Fibroblast of skin of left biceps (primary cell): ENCODE measurements at regions not wholly inside any gene's neighbourhood (a gene's known extent, or its start where the extent isn't known, plus 50 kb on each side); places are given as distances from the start of the nearest gene placed in this dataset.

ENCODE experiments used
- DNase-seq, 2 experiments: peaks; one replicate each; pipeline ENCODE4 v3.0.0-alpha.2; 2013; ENCODE audit warnings: low read depth in 2 of 2

DNA sequence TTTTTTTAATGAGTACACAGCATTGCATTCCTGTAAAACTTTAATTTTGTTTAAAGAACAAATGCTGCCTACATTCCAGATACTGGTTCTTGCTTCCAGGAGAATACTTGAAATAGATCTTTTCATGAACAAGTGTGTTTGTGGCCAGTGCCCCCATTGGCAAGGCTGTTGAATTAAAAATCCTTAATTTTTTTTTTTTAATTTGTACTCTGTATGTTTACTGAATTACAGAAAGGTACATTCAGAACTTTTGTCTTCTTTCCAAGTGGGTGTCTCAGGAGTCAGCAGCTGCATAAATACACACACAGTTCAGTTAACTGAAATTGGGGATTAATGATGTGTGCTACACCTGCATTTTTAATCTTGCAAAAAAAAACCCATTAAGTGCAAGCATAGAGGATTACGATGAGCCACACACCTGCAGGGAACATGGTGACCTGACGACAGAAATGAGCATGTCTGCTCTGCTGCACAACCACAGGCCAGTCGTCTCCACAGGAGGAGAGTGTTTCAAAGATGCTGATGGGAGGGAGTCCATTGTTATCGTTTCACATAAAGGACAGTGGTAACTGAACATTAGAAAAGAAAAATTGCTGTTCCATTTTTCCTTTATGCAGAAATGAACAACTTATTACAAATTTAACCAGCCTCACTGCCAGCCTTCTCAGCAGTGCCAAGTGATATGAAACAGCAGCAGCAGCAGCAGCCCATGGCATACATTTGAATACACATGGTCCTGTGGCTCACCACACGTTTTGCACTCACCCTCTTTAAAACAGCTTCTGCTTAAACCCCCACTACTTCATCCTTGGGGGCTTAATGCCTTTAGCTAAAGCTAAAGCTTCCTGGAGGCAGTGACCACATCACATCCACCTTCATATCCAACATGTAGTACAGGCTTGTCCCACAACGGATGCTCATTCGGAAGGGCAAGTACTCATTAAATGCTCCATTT, 72.3 kb upstream of the RFC3 start:
- DNase-seq = no peak

DNA sequence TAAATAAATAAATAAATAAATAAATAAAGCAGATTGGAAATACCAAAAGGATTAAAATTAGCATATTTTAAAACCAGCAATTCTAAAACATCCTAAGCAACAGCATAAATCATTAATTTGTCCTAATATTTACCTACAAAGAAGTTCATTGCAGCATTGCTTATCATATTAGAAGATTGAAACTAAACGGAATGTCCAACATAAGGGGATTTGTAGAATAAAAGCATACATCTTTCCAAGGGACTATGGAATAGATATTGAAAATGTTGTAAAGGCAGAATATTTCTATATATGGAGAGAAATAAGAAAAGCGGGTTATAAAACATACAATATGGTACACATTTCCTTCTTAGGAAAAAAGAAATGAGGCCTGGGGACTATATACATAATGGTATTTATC, 71.1 kb upstream of the RFC3 start:
- DNase-seq = no peak

DNA sequence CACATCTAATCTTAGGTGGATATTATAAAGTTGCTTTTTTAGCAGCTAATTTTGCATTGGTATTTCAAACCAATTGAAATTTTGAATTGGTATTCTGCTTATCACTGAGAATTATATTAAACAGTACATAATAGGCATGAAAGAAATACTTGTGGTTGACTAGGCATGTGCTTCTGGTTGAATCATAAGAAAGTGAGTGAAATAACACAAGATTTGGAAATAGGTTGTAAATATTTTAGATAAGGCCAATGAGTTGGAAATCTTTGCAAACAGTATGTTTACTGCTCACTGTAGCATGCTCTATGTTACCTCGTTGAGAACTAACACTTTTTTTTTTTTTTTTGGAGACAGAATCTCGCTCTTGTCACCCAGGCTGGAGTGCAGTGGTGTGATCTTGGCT, 66.8 kb upstream of the RFC3 start:
- no peak for DNase-seq

DNA sequence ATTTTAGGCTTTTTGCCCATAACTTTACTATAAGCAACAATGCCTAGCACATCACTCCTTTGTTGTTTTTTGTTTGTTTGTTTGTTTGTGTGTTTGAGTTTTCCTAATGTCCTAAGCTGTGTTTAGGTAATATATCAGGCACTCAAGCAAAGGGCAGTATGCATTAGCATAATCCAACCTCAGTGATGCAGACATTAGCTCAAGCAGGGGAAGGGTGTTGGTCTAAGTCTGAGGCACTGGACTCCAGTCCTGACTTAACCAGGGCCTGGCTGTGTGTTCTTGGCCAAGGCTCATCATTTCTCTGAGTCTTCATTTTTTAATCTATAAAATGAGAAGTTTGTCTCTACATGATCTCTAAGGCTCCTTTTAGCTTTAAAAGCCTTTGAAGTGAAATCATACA, 65.9 kb upstream of the RFC3 start:
- no peak for DNase-seq

DNA sequence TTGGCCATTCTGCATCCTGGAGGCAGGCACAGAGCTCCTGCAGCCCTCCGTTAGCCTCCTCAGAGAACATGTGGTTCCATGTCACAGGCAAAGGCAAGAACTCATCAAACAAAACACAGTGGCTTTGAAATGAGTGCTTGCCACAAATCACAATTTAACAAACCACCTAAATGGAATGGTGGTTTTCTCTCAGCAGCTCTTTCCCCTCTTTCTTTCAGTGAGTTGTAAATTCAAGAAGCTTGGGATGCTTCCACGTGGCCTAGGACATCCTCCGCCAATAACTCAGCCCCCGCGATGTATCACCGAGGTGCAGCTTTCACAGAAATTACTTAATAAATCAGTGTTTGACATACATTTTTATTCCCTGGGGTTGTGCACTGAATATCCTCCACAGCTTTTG, 65.4 kb upstream of the RFC3 start:
- DNase-seq = no peak

DNA sequence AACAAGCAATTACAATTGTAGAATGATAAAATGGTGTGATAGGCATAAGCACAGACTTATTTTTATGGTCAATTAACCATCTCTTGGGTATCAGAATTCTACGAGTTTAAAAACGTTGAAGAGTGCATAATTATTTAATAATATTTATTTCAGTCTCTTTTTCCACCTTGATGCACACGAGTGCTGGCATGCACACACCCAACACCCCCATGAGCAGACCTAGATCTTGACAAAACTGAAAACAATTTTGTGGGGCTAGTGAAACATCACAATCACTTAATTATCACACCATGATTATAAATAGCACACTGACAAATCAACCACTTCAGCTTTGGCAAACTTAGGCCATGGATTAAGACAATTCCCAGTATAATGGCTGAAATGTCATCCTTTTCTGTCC, 61.0 kb upstream of the RFC3 start:
- no peak for DNase-seq

DNA sequence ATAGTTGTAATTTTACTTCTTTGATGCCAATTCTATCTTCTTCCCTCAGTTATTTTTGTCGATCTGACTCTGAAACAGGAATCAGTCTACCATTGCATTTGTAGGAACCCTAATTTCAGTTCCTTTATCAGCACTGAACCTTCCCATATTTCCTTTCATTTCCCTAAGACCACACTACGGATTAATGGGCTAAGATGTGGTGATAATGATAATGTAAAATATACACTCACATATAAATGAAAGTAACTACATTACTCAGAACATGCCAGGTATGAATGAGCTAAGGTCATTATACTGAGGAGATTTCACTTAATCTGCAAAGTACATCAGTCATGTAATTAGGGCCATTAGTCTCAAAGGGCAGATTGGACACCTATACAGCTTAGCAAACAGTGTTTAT, 60.2 kb upstream of the RFC3 start:
- DNase-seq = no peak

DNA sequence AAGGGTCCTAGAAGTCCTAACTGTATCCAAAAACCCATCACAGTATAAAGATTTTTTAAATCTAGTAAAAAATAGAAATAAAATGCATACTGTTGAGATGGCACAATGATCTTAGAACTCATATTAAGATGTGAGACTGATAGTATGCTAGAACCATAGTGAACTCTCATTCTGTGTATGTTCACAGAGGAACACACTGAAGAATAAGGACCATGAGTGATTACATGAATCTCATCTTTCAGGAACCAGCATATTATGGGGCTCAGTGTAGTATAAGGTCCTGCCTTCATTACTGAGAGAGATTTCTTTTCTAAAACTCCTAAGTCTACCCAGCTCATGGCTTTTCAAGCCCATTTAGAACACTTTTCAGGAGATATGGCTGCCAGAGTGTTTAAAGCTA, 59.8 kb upstream of the RFC3 start:
- DNase-seq = no peak

DNA sequence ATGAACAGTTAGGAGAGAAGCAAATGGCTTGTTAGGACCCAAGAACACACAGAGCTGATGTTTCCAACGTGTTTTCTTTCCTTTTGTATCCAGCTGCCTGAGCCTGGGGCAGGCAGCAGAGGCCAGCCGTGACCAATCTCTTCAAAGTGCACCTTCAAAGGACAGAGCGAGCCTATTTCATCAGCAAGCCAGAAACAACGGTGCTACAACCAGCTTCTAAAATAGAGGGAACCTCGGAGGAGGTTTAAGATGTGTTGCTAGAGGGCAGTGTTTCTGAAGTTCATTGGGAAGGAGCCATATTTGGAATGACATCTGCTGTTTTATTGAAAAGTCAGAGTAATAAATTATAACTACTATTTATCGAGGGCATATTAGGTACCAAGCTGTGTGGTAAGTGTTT, 56.2 kb upstream of the RFC3 start:
- DNase-seq = no peak

DNA sequence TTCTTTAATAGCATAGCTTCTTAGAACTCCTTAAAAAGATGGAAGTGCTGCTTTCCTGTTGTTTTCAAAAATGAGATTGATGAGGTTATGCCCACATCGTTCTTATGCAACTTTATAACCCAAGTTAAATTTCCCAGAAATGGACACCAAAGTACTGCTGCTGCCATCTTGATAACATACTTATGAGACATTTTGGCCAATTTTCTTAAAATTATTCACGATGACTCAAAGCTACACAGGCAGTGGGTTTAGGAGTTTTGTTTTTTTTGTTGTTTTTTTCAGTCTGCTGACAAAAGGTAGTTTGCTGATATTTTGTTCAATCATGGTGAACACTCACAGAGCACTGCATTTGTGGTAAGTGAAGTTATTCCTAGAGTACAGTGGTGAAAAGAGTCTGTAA, 54.9 kb upstream of the RFC3 start:
- no peak for DNase-seq

DNA sequence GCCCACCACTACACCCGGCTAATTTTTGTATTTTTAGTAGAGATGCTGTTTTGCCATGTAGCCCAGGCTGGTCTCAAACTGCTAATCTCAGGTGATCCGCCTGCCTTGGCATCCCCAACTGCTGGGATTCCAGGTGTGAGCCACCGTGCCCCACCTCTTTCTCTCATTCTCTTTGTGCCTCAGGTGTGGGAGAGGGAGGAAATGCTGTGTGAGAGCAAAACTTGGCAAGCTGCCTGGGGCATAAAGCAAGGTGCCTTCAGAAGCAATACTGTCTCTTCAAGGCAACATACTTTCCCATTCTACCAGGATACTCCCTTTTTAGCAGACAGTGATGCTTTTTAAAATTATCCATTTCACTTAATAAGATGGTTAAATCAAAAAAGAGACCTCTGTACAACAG, 53.2 kb upstream of the RFC3 start:
- DNase-seq = no peak

DNA sequence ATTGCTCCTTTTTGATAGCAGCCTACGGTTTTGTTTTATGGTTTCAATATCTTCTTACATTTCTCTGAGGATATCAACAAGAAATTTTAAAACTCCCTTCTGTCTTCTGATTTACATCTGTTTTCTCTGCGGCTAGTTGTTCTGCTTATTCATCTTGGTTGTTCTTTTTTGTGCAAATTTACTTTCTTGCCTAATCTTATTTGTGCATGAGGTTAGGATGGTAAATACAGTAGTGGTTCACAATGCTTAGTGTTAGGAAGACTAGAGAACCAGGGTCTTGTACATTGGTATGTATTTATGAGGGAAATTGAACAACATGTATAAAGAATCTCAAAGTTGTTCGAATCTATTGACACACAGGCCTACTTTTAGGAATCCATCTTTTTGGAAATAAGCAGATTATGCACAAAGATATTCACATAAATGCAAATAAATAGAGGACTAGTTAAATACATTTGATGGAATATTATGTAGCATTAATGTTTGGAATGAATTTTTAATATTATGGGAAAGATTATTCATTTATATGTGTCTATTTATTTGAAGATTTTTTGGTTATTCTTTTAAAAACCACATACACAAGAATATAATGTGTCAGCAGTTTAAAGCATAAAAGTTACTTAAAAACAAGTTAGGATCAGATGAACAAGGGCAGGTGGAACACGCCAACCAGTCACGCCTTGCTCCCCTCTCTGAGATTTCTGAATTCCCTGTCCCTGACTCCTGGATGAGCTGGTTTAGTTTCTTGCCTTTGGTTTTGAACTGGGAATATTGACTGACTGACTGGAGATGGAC, 51.4 kb upstream of the RFC3 start:
- no peak for DNase-seq

DNA sequence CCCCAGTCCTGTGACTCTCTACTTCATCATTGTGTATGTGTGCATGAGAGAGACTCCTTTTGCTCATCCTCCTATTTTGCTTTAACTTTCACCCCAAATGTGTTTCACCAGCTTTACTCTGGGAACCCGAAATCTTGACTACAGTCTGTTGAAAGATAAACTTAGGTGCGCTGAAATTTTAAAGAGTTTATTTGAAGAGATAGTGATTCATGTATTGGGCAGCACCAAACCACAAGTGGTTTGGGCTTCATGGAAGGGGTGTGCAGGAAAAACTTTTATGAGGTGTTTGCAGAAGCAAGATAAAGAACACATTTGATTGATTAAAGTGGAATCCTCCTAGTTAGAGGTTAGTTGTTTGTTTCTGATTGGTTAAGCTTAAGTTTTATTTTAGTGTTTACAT, 50.8 kb upstream of the RFC3 start:
- DNase-seq = no peak
